GM23338 (cell line): ENCODE measurements at regions not wholly inside any gene's neighbourhood (a gene's known extent, or its start where the extent isn't known, plus 50 kb on each side); places are given as distances from the start of the nearest gene placed in this dataset.
A peak's percentile ranks its signal among the peaks of the same experiment; 100 is the strongest.

ENCODE experiments used
- ATAC-seq: fragments of 200-7000 bp; cut with Tn5 transposase; 3 replicates; pipeline ENCODE4 v1.9.1; 2020
- DNase-seq: peaks from one replicate; pipeline ENCODE4 v3.0.0-alpha.2; 2015; ENCODE audit warnings: low spot score
- H2AFZ ChIP-seq: fragments of 200-600 bp; sonication (generic); 2 replicates; pipeline ENCODE4 v1.8.0; 2016; ENCODE audit warnings: antibody characterized with exemption, mild to moderate bottlenecking, moderate library complexity
- H3F3A ChIP-seq: fragments of 200-600 bp; sonication (generic); replicated peaks from 2 replicates; pipeline ENCODE4 v1.8.0; 2017; ENCODE audit warnings: antibody characterized with exemption, mixed run types, low read depth
- H3K27ac ChIP-seq: fragments of 200-600 bp; sonication (generic); 2 replicates; pipeline ENCODE4 v1.6.1; 2016; ENCODE audit warnings: low read depth
- H3K27me3 ChIP-seq: fragments of 200-600 bp; sonication (generic); 2 replicates; pipeline ENCODE4 v1.8.0; 2016; ENCODE audit warnings: mild to moderate bottlenecking, mixed run types, moderate library complexity; ENCODE audit not compliant: insufficient read depth
- H3K36me3 ChIP-seq: fragments of 200-600 bp; sonication (generic); 2 replicates; pipeline ENCODE4 v1.8.0; 2016; ENCODE audit warnings: mild to moderate bottlenecking; ENCODE audit not compliant: insufficient read depth
- H3K4me1 ChIP-seq: fragments of 200-600 bp; sonication (generic); 2 replicates; pipeline ENCODE4 v1.8.0; 2016; ENCODE audit warnings: mild to moderate bottlenecking, moderate library complexity; ENCODE audit not compliant: insufficient read depth
- H3K4me2 ChIP-seq: fragments of 200-600 bp; sonication (generic); 2 replicates; pipeline ENCODE4 v1.7.1; 2017; ENCODE audit warnings: mixed run types
- H3K4me3 ChIP-seq: fragments of 200-600 bp; sonication (generic); 2 replicates; pipeline ENCODE4 v1.6.1; 2016; ENCODE audit warnings: mixed run types
- H3K79me2 ChIP-seq: fragments of 200-600 bp; sonication (generic); replicated peaks from 2 replicates; pipeline ENCODE4 v1.8.0; 2017; ENCODE audit warnings: mild to moderate bottlenecking; ENCODE audit not compliant: insufficient read depth
- H3K9me2 ChIP-seq: fragments of 200-600 bp; sonication (generic); 2 replicates; pipeline ENCODE4 v1.8.0; 2017; ENCODE audit not compliant: insufficient read depth
- H4K20me1 ChIP-seq: fragments of 200-600 bp; sonication (generic); replicated peaks from 2 replicates; pipeline ENCODE4 v1.8.0; 2017; ENCODE audit warnings: mild to moderate bottlenecking; ENCODE audit not compliant: insufficient read depth
- H3K27ac Mint-ChIP-seq: 2 replicates; pipeline ENCODE4 v1.8.0; 2020; ENCODE audit warnings: inconsistent platforms, mild to moderate bottlenecking, moderate library complexity, mixed read lengths
- H3K27me3 Mint-ChIP-seq: 3 replicates; pipeline ENCODE4 v1.8.0; 2022; ENCODE audit warnings: low read depth, mild to moderate bottlenecking, moderate library complexity, mixed read lengths, inconsistent platforms; ENCODE audit not compliant: insufficient read depth, poor library complexity
- H3K36me3 Mint-ChIP-seq: 3 replicates; pipeline ENCODE4 v1.8.0; 2021; ENCODE audit warnings: low read depth, mild to moderate bottlenecking, inconsistent platforms, moderate library complexity, mixed read lengths
- H3K4me1 Mint-ChIP-seq: 3 replicates; pipeline ENCODE4 v1.8.0; 2020; ENCODE audit warnings: mild to moderate bottlenecking, inconsistent platforms, mixed read lengths
- H3K4me3 Mint-ChIP-seq: 3 replicates; pipeline ENCODE4 v1.8.0; 2021; ENCODE audit warnings: moderate library complexity, mild to moderate bottlenecking, inconsistent platforms, mixed read lengths
- H3K9me3 Mint-ChIP-seq: 3 replicates; pipeline ENCODE4 v1.8.0; 2020; ENCODE audit warnings: moderate library complexity, mild to moderate bottlenecking, inconsistent platforms, mixed read lengths
- CREB1 ChIP-seq: fragments of 250-450 bp; sonication (Bioruptor Pico); IDR thresholded peaks from 2 replicates; pipeline ENCODE4 v1.5.0; 2020; ENCODE audit warnings: low read depth, mild to moderate bottlenecking, moderate library complexity
- NANOG ChIP-seq: IDR thresholded peaks from 2 replicates; pipeline ENCODE4 v1.6.1; 2016; ENCODE audit warnings: antibody characterized with exemption, borderline replicate concordance
- POLR2AphosphoS5 ChIP-seq: IDR thresholded peaks from 2 replicates; pipeline ENCODE4 v1.6.1; 2016; ENCODE audit warnings: antibody characterized with exemption, low read depth
- REST ChIP-seq: IDR thresholded peaks from one replicate; pipeline ENCODE4 v1.6.1; 2018; ENCODE audit warnings: antibody characterized with exemption; ENCODE audit not compliant: unreplicated experiment
- STAT1 ChIP-seq: IDR thresholded peaks from one replicate; pipeline ENCODE4 v1.6.1; 2016; ENCODE audit warnings: antibody characterized with exemption; ENCODE audit not compliant: unreplicated experiment
- ZNF114 ChIP-seq: fragments of 250-450 bp; sonication (Bioruptor Pico); IDR thresholded peaks from 2 replicates; pipeline ENCODE4 v1.5.0; 2020; ENCODE audit warnings: mild to moderate bottlenecking, moderate library complexity
- ZNF331 ChIP-seq: fragments of 250-450 bp; sonication (Bioruptor Pico); IDR thresholded peaks from 2 replicates; pipeline ENCODE4 v1.5.0; 2020; ENCODE audit warnings: low read depth, mild to moderate bottlenecking, moderate library complexity
- ZNF462 ChIP-seq: fragments of 250-450 bp; sonication (Bioruptor Pico); IDR thresholded peaks from 2 replicates; pipeline ENCODE4 v1.5.0; 2020; ENCODE audit warnings: mild to moderate bottlenecking, moderate library complexity
- TF ChIP-seq, protein P1 (sequence below), 2 experiments: fragments of 200-600 bp in 1 of 2; sonication (generic) in 1 of 2; conservative IDR thresholded peaks; 2 replicates each; pipeline versions ENCODE4 v1.5.1 to v1.6.1; 2016 to 2017; ENCODE audit warnings: antibody characterized with exemption in 2 of 2, low read depth in 2 of 2, mild to moderate bottlenecking in 2 of 2, moderate library complexity in 1 of 2

DNA sequence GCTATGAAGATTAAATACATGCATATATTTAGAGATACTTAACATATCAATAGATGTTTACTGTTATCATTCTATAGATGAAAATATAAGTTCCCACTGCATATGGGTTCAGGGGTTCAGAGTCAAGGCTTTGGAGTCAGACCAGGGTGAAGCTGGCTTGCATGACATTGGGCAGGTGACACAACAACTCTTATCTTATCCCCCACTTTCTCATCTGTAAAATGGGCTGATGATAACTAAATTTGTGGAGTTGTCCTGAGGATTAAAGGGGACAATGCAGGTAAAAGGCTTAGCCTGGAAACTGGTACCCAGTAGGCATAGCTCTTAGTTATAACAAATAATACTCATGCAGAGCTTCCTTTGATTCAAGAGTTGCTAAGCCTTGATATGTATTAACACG is 72.6 kb upstream of the BRINP1 start (continued):
- TF ChIP-seq REST (no peak), ZNF462 (CRISPR knock-in tag) (no peak), ZNF114 (CRISPR knock-in tag) (no peak)

- Mint-ChIP-seq H3K9me3 (no peaks in the 10 kb centered on the region; the same call in 1 of the 3 replicates), H3K4me3 (peak overlapping the region; percentile 33; the same call in 1 of the 3 replicates), H3K27ac (no peak overlapping the region), H3K27me3 (peaks cover 6% of the 10 kb centered on the region), H3K36me3 (no peaks in the 10 kb centered on the region), H3K4me1 (peaks cover 58% of the 10 kb centered on the region)
- H3K36me3 ChIP-seq: no peaks in the 10 kb centered on the region
- peaks cover 38% of the 10 kb centered on the region for H3K4me1 ChIP-seq
- peak overlapping the region; percentile 65 for H3K4me2 ChIP-seq
- no peaks in the 10 kb centered on the region for H3F3A ChIP-seq
- H2AFZ ChIP-seq: no peak overlapping the region
- H3K9me2 ChIP-seq: no peaks in the 10 kb centered on the region; the same call in 1 of the 2 replicates
- H3K4me3 ChIP-seq: peak overlapping the region; percentile 35
- no peaks in the 10 kb centered on the region for H4K20me1 ChIP-seq
- 0 out of 2 replicates have a peak overlapping the region, but pooled peaks have one; percentile 24 for H3K27ac ChIP-seq
- no peaks in the 10 kb centered on the region for H3K79me2 ChIP-seq
- peak; percentile 95 for ATAC-seq
- peak; percentile 80 for DNase-seq
- H3K27me3 ChIP-seq: no peaks in the 10 kb centered on the region
- TF ChIP-seq NANOG (peak; percentile 37; the same call in 1 of the 2 replicates), POLR2AphosphoS5 (0 out of 2 replicates have a peak, but pooled peaks have one; percentile 26), ZNF331 (CRISPR knock-in tag) (no peak), CREB1 (no peak), REST (no peak), STAT1 (no peak)
- TF ChIP-seq, protein P1, sequence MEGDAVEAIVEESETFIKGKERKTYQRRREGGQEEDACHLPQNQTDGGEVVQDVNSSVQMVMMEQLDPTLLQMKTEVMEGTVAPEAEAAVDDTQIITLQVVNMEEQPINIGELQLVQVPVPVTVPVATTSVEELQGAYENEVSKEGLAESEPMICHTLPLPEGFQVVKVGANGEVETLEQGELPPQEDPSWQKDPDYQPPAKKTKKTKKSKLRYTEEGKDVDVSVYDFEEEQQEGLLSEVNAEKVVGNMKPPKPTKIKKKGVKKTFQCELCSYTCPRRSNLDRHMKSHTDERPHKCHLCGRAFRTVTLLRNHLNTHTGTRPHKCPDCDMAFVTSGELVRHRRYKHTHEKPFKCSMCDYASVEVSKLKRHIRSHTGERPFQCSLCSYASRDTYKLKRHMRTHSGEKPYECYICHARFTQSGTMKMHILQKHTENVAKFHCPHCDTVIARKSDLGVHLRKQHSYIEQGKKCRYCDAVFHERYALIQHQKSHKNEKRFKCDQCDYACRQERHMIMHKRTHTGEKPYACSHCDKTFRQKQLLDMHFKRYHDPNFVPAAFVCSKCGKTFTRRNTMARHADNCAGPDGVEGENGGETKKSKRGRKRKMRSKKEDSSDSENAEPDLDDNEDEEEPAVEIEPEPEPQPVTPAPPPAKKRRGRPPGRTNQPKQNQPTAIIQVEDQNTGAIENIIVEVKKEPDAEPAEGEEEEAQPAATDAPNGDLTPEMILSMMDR (conservative IDR thresholded peaks at IDR 0.05; ENCODE audit: low read depth in 2 of 2): no peak
Observed at GRCh38 chr9:119441338-119441737, 72.1 kb upstream of the BRINP1 start.
